COLO668 (cell line): ENCODE measurements at regions not wholly inside any gene's neighbourhood (a gene's known extent, or its start where the extent isn't known, plus 50 kb on each side); places are given as distances from the start of the nearest gene placed in this dataset.

ENCODE experiments used
- DNase-seq: peaks from one replicate; lab custom pipeline; 2025; ENCODE audit not compliant: unreplicated experiment; lab: John Stamatoyannopoulos, UW

GRCh38 chr20:4560667-4561066 is 125.6 kb upstream of the PRNP start:
- DNase-seq, result no peak

- DNase-seq, result no peak
These were observed 126.3 kb upstream of the PRNP start for GRCh38 chr20:4559906-4560305.

GRCh38 chr20:4559106-4559505 is 127.2 kb upstream of the PRNP start:
- DNase-seq, result no peak

GRCh38 chr20:4556781-4557180 is 129.5 kb upstream of the PRNP start:
- DNase-seq, result no peak

- no peak for DNase-seq
These were observed 130.9 kb upstream of the PRNP start for GRCh38 chr20:4555188-4555890.

- no peak for DNase-seq
These were observed 131.9 kb upstream of the PRNP start for GRCh38 chr20:4554346-4554745.

GRCh38 chr20:4552075-4552640 is 134.1 kb upstream of the PRNP start:
- DNase-seq, result no peak

GRCh38 chr20:4550740-4551139 is 135.5 kb upstream of the PRNP start:
- DNase-seq, result no peak

- DNase-seq, result no peak
These were observed 136.5 kb upstream of the PRNP start for GRCh38 chr20:4549711-4550259.

- no peak for DNase-seq
These were observed 137.7 kb upstream of the PRNP start for GRCh38 chr20:4548552-4548951.

GRCh38 chr20:4546786-4547185 is 139.5 kb upstream of the PRNP start:
- no peak for DNase-seq

GRCh38 chr20:4546342-4546741 is 139.9 kb upstream of the PRNP start:
- no peak for DNase-seq

- no peak for DNase-seq
These were observed 140.7 kb upstream of the PRNP start for GRCh38 chr20:4545526-4545925.

GRCh38 chr20:4544765-4545164 is 141.5 kb upstream of the PRNP start:
- no peak for DNase-seq

- DNase-seq, result no peak
These were observed 144.0 kb upstream of the PRNP start for GRCh38 chr20:4542270-4542669.

GRCh38 chr20:4534315-4534714 is 151.9 kb upstream of the PRNP start:
- no peak for DNase-seq

- no peak for DNase-seq
These were observed 152.7 kb upstream of the PRNP start for GRCh38 chr20:4533368-4534133.

GRCh38 chr20:4532772-4533171 is 153.5 kb upstream of the PRNP start:
- no peak for DNase-seq

GRCh38 chr20:4524792-4525191 is 161.5 kb upstream of the PRNP start:
- no peak for DNase-seq

- no peak for DNase-seq
These were observed 161.9 kb upstream of the PRNP start for GRCh38 chr20:4524307-4524706.

- no peak for DNase-seq
These were observed 163.9 kb upstream of the PRNP start for GRCh38 chr20:4522310-4522709.
